BLaER1 (cell line): ENCODE measurements at regions not wholly inside any gene's neighbourhood (a gene's known extent, or its start where the extent isn't known, plus 50 kb on each side); places are given as distances from the start of the nearest gene placed in this dataset.
"Not testable (repeated sequence)": the region's sequence is repeated elsewhere in the genome, so short reads cannot be mapped to it uniquely, and the experiment has no call there.

Experiments
- H3K27ac ChIP-seq: shearing (Covaris generic); formaldehyde crosslinking; 2 replicates; pipeline ENCODE4 v1.8.1; 2022
- H3K27me3 ChIP-seq: shearing (Covaris generic); formaldehyde crosslinking; 2 replicates; pipeline ENCODE4 v1.8.1; 2022
- H3K36me3 ChIP-seq: shearing (Covaris generic); formaldehyde crosslinking; 2 replicates; pipeline ENCODE4 v1.8.1; 2022
- H3K4me1 ChIP-seq: shearing (Covaris generic); formaldehyde crosslinking; 2 replicates; pipeline ENCODE4 v1.8.1; 2022
- H3K4me2 ChIP-seq: shearing (Covaris generic); formaldehyde crosslinking; 2 replicates; pipeline ENCODE4 v1.8.1; 2022
- H3K4me3 ChIP-seq: shearing (Covaris generic); formaldehyde crosslinking; 2 replicates; pipeline ENCODE4 v1.8.1; 2022
- H3K9ac ChIP-seq: shearing (Covaris generic); formaldehyde crosslinking; 2 replicates; pipeline ENCODE4 v1.8.1; 2022
- H3K9me3 ChIP-seq: shearing (Covaris generic); formaldehyde crosslinking; 2 replicates; pipeline ENCODE4 v1.8.1; 2022
- H4K20me1 ChIP-seq: shearing (Covaris generic); formaldehyde crosslinking; 2 replicates; pipeline ENCODE4 v1.8.1; 2022
- Cebpa-rat ChIP-seq: shearing (Covaris generic); IDR thresholded peaks from 2 replicates; pipeline ENCODE4 v1.8.1; 2022

DNA sequence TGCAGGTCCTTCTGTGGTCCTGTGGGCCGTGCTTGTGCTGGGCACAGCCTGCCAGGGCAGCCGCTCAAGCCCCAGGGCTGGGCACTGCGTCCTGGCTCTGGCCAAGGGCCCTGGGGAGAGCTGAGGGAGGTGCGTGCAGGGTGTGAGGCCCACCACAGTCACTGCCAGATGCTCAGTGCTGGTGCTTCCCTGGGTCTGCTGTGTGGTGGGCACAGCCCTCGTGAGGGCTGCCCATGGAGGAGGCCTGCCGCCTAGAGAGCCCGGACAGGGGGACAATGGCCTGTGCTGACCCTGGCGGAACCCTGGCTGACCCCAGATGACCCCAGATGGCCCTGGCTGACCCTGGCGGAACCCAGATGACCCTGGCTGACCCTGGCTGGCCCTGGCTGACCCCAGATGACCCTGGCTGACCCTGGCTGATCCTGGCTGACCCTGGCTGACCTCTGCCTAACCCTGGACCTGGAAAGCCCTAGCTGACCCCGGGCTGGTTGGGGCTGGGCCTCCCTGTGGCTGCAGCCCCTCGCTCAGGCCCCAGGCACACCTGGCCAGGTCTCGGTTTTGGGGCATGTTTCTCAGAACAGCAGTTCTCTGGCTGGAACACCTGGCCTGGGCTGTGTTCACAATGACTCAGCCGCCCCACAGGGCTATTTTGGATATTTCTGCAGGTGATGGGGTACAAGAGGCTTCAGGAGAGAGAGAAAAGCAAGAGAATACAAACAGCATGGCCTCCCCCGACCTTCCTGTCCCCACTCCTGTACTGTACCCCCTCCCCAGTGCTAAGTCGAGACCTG lies 55.4 kb downstream of the TMEM121 start:
- Histone ChIP-seq H3K4me3 (no peak overlapping the region), H3K36me3 (no peaks in the 10 kb centered on the region), H3K4me2 (peak overlapping the region; percentile 13; the same call in 1 of the 2 replicates), H3K27ac (peak overlapping the region; percentile 11; the same call in 1 of the 2 replicates), H4K20me1 (no peaks in the 10 kb centered on the region), H3K4me1 (peaks cover 39% of the 10 kb centered on the region), H3K9me3 (no peaks in the 10 kb centered on the region), H3K27me3 (no peaks in the 10 kb centered on the region), H3K9ac (no peak overlapping the region)
- TF ChIP-seq Cebpa-rat: no peak

DNA sequence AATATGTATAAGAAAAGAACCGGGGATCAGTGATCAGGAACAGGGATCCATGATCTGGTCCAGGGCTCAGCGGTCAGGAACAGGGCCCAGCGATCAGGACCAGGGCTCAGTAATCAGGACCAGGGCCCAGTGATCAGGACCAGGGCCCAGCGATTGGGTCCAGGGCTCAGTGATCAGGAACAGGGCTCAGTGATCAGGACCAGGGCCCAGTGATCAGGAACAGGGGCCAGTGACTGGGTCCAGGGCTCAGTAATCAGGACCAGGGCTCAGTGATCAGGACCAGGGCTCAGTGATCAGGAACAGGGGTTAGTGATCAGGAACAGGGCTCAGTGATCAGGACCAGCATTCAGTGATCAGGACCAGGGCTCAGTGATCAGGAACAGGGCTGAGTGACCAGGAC lies 56.3 kb downstream of the TMEM121 start:
- no peaks in the 10 kb centered on the region for H3K36me3 ChIP-seq
- peak overlapping the region; percentile 6; the same call in 1 of the 2 replicates for H3K27ac ChIP-seq
- no peak overlapping the region for H3K4me2 ChIP-seq
- no peaks in the 10 kb centered on the region for H3K9me3 ChIP-seq
- H3K4me3 ChIP-seq: no peak overlapping the region
- H3K4me1 ChIP-seq: peaks cover 30% of the 10 kb centered on the region
- no peak for TF ChIP-seq Cebpa-rat
- H3K27me3 ChIP-seq: no peaks in the 10 kb centered on the region
- no peaks in the 10 kb centered on the region for H4K20me1 ChIP-seq
- H3K9ac ChIP-seq: no peak overlapping the region

DNA sequence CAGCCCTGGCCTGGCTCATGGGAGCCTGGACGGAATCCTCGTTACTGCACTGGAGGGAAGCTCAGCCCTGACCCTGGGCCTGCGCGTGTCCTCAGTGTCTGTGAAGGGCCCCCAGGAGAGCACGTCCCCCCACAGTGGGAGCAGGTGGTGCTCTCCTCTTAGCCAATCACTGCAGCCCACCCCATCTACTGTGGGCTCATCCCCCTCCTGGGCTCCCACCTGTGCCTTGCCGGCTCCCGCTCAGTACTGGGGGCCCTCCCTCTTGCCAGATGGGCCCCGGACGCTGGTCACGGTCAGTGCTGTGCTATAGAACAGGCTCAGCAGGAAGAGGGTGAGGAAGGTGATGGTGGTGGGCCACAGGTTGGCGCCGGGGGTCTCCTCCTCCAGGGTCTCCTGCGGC lies 57.5 kb downstream of the TMEM121 start:
- not testable (repeated sequence) for H3K4me2 ChIP-seq, H3K4me3 ChIP-seq, H3K27ac ChIP-seq, H3K9me3 ChIP-seq, H3K27me3 ChIP-seq, H3K36me3 ChIP-seq, H3K9ac ChIP-seq, H4K20me1 ChIP-seq
- H3K4me1 ChIP-seq: peaks cover 22% of the 10 kb centered on the region

DNA sequence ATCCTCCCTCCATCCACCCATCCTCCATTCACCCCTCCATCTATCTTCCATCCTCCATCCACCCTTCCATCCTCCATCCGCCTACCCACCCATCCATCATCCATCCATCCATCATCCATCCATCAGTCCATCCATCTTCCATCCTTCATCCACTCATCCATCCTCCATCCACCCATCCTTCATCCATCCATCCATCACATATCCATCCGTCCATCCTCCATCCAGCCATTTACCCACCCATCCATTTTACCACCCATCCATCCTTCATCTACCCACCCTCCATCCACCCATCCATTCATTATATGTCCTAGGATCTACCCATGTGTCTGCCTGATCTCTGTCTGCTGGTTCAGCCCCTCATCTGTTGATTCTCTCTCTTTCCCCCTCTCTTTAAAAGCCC lies 58.9 kb downstream of the TMEM121 start:
- not testable (repeated sequence) for H3K9ac ChIP-seq, H3K27ac ChIP-seq, H3K27me3 ChIP-seq, H3K9me3 ChIP-seq, H4K20me1 ChIP-seq, H3K36me3 ChIP-seq, H3K4me3 ChIP-seq
- Histone ChIP-seq H3K4me1 (peaks cover 22% of the 10 kb centered on the region), H3K4me2 (peak overlapping the region; percentile 36; the same call in 1 of the 2 replicates)

DNA sequence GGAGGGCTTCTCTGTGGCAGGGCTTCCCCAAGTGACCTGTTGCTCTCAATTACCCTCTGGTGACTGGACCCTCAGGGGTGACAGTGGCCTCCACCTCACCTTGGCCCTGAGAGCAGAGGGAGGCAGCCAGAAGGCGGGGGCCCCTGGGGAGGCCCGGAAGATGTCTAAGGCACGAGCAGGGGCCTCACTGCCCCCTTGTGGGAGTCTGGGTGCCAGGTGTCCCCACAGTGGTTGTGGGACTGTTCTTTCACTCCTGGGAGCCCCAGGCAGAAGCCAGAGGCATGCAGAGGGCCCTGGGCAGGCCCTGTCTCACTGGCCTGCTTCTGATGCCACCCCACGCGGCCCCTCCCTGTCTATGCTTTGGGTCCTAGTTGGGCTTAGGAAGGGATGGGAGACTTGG lies 59.3 kb downstream of the TMEM121 start:
- H4K20me1 ChIP-seq, H3K9me3 ChIP-seq, H3K9ac ChIP-seq, H3K27me3 ChIP-seq, H3K4me3 ChIP-seq, H3K36me3 ChIP-seq: not testable (repeated sequence)
- Histone ChIP-seq H3K27ac (0 out of 2 replicates have a peak overlapping the region, but pooled peaks have one; percentile 18), H3K4me2 (peak overlapping the region; percentile 36), H3K4me1 (peaks cover 22% of the 10 kb centered on the region)

DNA sequence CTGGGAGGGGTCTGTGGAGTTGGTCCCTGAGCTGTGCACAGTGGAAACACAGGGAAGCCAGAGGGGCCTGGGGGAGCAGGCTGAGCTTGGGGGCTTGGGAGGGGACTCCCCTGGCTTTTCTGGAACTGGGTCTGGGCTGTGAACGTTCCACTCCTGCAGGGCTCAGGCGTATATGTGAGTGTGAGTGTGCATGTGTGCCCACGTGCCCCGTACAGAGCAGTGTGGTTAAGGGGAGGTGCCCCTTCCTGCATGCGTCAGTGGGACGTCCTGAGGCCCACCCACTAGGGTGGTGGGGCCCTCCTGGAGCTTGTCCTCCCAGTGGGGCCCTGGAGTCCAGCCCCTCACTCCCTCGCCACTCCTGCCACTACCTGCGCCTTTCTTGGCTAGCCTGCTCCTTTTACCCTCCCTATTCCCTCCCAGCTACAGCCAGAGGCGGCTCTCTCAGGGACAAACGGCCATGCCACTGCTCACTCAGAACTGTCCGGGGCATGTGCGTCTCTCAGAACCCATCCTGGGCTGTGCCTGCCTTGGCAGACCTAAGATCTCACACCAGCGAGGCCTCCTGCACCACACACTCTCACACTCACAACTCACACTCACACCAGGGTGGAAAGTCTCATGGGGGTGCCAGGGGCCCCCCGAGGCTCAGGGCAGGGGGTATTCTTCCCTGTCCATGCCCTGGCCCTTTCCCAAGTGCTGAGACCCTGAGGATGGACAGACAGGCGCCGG lies 59.9 kb downstream of the TMEM121 start:
- peaks cover 21% of the 10 kb centered on the region for H3K4me1 ChIP-seq
- not testable (repeated sequence) for H3K9ac ChIP-seq, H3K27me3 ChIP-seq, H3K4me3 ChIP-seq, H4K20me1 ChIP-seq, H3K36me3 ChIP-seq, H3K9me3 ChIP-seq
- H3K27ac ChIP-seq: 0 out of 2 replicates have a peak overlapping the region, but pooled peaks have one; percentile 18
- H3K4me2 ChIP-seq: peak overlapping the region; percentile 36

DNA sequence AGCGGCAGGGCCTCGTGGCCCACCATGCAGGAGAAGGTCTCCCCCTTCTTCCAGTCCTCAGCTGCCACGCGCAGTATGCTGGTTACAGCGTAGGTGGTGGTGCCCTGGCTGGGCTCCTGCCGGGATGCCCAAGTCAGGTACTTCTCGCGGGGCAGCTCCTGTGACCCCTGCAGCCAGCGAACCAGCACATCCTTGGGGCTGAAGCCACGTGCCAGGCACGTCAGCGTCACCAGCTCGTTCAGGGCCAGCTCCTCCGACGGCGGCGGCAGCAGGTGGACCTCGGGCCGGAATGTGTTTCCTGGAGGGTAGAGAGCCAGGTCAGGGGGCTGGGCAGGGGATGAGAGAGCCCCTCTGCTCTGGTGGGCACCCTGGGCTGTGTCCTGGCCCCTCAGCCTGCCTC lies 60.7 kb downstream of the TMEM121 start:
- not testable (repeated sequence) for H4K20me1 ChIP-seq, H3K36me3 ChIP-seq, H3K27me3 ChIP-seq, H3K27ac ChIP-seq, H3K4me3 ChIP-seq, H3K4me2 ChIP-seq, H3K9me3 ChIP-seq, H3K9ac ChIP-seq
- peaks cover 14% of the 10 kb centered on the region for H3K4me1 ChIP-seq

DNA sequence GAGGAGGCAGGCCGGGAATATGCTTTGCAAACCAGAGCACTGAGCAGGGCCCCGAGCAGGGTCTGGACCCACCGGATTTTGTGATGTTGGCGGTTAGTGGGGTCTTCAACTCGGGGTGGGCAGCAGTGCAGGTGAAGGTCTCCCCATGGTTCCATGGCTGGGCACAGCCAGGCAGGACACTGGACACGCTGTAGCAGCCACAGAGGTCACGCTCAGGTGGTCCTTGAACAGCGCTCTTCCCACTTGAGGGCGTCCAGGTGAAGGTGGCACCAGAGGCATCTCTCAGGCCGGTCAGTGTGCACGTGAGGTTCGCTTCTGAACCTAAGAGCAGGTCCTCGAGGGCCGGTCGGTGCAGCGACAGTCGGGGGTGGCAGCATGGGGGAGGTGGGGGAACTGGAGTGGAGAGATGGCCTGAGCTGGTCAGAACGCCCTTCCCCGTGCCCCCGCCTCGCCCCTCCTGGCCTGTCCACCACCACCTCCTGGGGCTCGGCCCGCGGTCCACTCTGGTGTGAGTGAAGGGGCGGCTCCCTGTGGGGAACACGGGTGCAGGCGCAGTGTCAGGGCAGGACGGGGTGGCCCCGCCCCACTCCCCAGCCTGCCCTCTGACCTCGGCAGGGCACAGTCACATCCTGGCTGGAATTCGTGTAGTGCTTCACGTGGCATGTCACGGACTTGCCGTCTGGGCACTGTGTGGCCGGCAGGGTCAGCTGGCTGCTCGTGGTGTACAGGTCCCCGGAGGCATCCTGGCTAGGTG lies 61.3 kb downstream of the TMEM121 start:
- H4K20me1 ChIP-seq, H3K9me3 ChIP-seq, H3K36me3 ChIP-seq, H3K9ac ChIP-seq, H3K27ac ChIP-seq, H3K4me3 ChIP-seq, H3K27me3 ChIP-seq, H3K4me2 ChIP-seq: not testable (repeated sequence)
- peaks cover 14% of the 10 kb centered on the region for H3K4me1 ChIP-seq

DNA sequence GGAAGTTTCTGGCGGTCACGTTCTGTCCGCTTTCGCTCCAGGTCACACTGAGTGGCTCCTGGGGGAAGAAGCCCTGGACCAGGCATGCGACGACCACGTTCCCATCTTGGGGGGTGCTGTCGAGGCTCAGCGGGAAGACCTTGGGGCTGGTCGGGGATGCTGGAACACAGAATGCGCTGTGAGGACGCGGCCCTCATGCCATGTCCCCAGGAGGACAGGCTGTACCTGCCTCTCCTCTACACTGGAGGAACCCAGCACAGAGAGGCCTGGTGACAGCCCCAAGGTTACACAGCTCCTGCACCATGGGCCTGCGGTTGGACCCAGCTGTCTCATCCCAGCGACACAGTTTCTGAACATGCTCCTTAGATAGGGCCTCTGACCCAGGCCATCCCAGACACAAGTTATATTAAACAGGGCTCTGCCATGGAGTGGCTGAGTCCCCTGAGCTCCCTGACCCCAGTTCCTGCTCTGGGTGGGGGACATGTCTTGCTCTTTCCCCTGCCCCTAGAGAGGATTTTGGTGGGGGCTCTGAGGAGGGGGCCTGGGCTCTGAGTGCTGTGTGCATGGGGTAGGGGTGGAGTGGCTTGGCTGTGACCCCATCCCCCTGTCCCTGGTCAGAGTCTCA lies 62.0 kb downstream of the TMEM121 start:
- Histone ChIP-seq H4K20me1 (no peaks in the 10 kb centered on the region), H3K4me2 (no peak overlapping the region), H3K9me3 (no peaks in the 10 kb centered on the region), H3K4me3 (no peak overlapping the region), H3K4me1 (peaks cover 14% of the 10 kb centered on the region), H3K9ac (no peak overlapping the region), H3K36me3 (no peaks in the 10 kb centered on the region), H3K27ac (no peak overlapping the region), H3K27me3 (no peaks in the 10 kb centered on the region)
- no peak for TF ChIP-seq Cebpa-rat
